Esophagus squamous epithelium (tissue), 4 donors: ENCODE measurements at regions not wholly inside any gene's neighbourhood (a gene's known extent, or its start where the extent isn't known, plus 50 kb on each side); places are given as distances from the start of the nearest gene placed in this dataset.

Experiments
- POLR2A ChIP-seq, 4 donors: fragments of 450-650 bp; IDR thresholded peaks; one replicate each; pipeline ENCODE4 v1.6.1; 2017; ENCODE audit warnings: antibody characterized with exemption in 4 of 4, mild to moderate bottlenecking in 4 of 4, moderate library complexity in 3 of 4
- TF ChIP-seq, protein P1 (sequence below), 6 experiments: fragments of 450-650 bp in 4 of 6; fragments of 200-600 bp in 2 of 6; sonication (generic) in 2 of 6; IDR thresholded peaks; one replicate each; pipeline ENCODE4 v1.5.1; 2016 to 2019; ENCODE audit warnings: antibody characterized with exemption in 6 of 6, mild to moderate bottlenecking in 4 of 6, moderate library complexity in 4 of 6

DNA sequence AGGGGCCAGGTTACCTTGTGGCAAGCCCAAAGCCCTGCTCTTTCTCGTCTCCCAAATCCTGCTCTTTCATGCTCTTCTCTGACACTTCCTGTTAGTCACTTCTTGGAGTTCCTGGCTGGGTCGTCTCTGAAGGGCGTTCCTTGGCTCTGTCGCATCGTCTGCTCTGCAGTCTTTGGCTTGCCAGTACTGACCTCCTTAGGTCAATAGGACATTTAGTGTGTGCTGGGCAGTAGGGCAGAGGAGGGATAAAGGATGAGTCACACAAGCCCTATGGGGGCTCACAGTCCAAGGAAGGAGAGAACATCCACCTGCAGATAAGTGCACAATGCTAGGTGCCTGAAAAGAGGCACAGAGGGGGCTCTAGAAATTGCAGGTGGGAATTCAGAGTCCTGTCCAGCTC, 87.5 kb downstream of the FAM43A start:
- TF ChIP-seq, protein P1, sequence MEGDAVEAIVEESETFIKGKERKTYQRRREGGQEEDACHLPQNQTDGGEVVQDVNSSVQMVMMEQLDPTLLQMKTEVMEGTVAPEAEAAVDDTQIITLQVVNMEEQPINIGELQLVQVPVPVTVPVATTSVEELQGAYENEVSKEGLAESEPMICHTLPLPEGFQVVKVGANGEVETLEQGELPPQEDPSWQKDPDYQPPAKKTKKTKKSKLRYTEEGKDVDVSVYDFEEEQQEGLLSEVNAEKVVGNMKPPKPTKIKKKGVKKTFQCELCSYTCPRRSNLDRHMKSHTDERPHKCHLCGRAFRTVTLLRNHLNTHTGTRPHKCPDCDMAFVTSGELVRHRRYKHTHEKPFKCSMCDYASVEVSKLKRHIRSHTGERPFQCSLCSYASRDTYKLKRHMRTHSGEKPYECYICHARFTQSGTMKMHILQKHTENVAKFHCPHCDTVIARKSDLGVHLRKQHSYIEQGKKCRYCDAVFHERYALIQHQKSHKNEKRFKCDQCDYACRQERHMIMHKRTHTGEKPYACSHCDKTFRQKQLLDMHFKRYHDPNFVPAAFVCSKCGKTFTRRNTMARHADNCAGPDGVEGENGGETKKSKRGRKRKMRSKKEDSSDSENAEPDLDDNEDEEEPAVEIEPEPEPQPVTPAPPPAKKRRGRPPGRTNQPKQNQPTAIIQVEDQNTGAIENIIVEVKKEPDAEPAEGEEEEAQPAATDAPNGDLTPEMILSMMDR (IDR thresholded peaks at IDR 0.05): no peak
- no peak for TF ChIP-seq POLR2A (IDR thresholded peaks at IDR 0.05)
